ENCODE measurements at regions not wholly inside any gene's neighbourhood (a gene's known extent, or its start where the extent isn't known, plus 50 kb on each side); places are given as distances from the start of the nearest gene placed in this dataset.
"Not testable (repeated sequence)": the region's sequence is repeated elsewhere in the genome, so short reads cannot be mapped to it uniquely, and the experiment has no call there.

- Histone ChIP-seq H3K4me1 (replicated peaks) (no peaks in the 10 kb centered on the region), H3K27me3 (replicated peaks; ENCODE audit: insufficient read depth) (no peaks in the 10 kb centered on the region), H3K9me3 (no peaks in the 10 kb centered on the region), H3K27ac (no peak overlapping the region), H3K4me3 (no peak overlapping the region), H3K36me3 (no peaks in the 10 kb centered on the region)
- TF ChIP-seq POLR2A (IDR thresholded peaks at IDR 0.05) (no peak), POLR2AphosphoS5 (IDR thresholded peaks at IDR 0.05) (no peak), CTCF (IDR thresholded peaks at IDR 0.05) (no peak)
- WGBS: 92% methylated on average over 10 of the region's 10 CpGs
- intact Hi-C loops (cut with DNase I): no loop called here
- no peak for DNase-seq (ENCODE audit: low spot score)
Observed at GRCh38 chr7:29642494-29643155, 79.0 kb downstream of the PRR15 start.

DNA sequence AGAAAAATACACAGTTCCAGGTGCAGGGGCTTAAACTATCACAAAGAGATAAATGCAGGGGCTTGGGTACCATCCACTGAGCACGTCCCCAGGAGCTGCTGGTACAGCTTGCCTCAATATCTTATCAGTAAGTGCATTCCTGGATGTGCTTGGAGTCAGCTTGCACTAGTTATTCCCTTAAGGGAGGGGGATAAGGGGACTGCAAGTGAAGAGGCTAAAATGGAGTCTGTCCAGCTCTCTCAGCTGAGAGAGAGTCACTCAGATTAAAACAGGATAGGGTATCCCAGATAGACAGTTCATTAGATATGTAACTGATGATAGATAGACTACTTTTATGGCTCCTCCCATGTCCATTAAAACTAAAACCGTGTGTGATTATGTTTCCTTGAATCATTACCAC, 82.5 kb downstream of the PRR15 start:
- WGBS: 57% methylated on average over 2 of the region's 2 CpGs
- H3K9me3 ChIP-seq; H3K27me3 ChIP-seq (replicated peaks; ENCODE audit: insufficient read depth); H3K4me1 ChIP-seq (replicated peaks); H3K27ac ChIP-seq; H3K36me3 ChIP-seq; DNase-seq (ENCODE audit: low spot score); intact Hi-C loops (cut with DNase I); H3K4me3 ChIP-seq: not testable (repeated sequence)

DNA sequence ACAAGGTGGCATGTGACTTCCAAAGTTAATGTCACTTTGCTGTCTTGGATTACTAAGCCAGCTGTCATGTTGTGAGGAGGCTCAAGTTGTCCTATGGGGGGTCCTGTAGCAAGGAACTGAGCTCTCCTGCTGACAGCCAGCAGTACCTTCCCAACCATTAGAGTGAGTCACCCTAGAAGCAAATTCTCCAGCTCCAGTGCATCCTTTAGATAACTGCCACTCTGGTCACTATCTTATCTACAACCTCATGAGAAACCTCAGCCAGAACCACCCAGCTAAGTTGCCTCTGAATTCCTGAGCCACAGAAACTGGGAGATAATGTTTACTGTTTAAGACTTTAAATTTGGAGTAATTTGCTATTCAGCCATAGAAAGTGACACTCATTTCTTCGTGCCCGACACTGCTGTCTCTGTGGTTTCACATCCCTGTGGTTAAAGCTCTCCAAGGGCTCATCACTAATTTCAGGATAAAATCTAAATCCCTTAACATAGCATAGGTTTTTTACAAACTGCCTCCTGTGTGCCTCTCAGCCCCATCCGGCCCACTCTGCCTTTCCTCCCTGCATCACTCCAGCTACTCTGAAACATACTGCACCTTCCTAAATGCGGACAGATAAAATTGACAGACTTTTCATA, 83.5 kb downstream of the PRR15 start:
- Histone ChIP-seq H3K36me3 (no peaks in the 10 kb centered on the region), H3K4me3 (no peak overlapping the region), H3K27me3 (replicated peaks; ENCODE audit: insufficient read depth) (no peaks in the 10 kb centered on the region), H3K9me3 (no peaks in the 10 kb centered on the region), H3K27ac (no peak overlapping the region), H3K4me1 (replicated peaks) (no peaks in the 10 kb centered on the region)
- intact Hi-C loops (cut with DNase I): no loop called here
- no peak for DNase-seq (ENCODE audit: low spot score)
- TF ChIP-seq POLR2A (IDR thresholded peaks at IDR 0.05) (no peak), CTCF (IDR thresholded peaks at IDR 0.05) (no peak), POLR2AphosphoS5 (IDR thresholded peaks at IDR 0.05) (no peak)
- 93% methylated on average over 4 of the region's 4 CpGs for WGBS

GRCh38 chr7:29647691-29648210, 84.1 kb downstream of the PRR15 start:
- intact Hi-C loops (cut with DNase I); H3K27ac ChIP-seq: not testable (repeated sequence)
- WGBS: 67% methylated on average over 5 of the region's 5 CpGs

DNA sequence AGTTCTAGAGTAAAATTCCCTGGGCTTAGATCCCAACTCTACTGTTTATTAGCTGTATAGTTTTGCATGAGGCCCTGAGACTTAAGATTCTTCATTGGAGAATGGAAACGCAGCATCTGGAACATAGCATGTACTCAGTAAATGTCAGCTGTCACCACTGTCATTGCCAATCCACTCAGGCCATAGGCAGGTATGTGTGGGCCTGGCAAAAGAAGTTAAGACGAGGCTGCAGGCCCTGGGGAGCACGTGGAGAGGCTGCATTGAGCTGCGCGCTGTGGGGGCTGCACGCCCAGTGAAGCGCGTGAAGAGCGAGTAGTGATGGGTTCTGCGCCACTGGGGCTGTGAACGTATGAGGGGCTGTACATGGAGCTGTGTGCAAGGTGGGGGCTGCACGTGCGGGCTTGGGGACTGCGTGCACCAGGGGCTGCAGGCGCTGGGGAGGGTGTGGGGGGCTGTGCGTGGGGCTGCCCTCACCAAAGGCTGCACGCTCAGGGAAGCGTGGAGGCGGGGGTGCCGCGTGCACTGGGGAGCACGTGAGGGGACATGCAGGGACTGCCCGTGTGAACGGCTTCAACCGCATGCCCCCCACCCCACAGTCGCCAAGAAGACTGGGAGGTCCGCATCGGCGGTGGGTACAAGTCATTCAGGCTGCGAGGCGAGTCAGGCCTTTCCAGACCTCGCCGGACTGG, 85.5 kb downstream of the PRR15 start:
- Histone ChIP-seq H3K27me3 (replicated peaks; ENCODE audit: insufficient read depth) (no peaks in the 10 kb centered on the region), H3K27ac (no peak overlapping the region), H3K36me3 (no peaks in the 10 kb centered on the region), H3K9me3 (no peaks in the 10 kb centered on the region), H3K4me1 (replicated peaks) (no peaks in the 10 kb centered on the region), H3K4me3 (no peak overlapping the region)
- TF ChIP-seq POLR2AphosphoS5 (IDR thresholded peaks at IDR 0.05) (no peak), POLR2A (IDR thresholded peaks at IDR 0.05) (no peak), CTCF (IDR thresholded peaks at IDR 0.05) (no peak)
- 92% methylated on average over 33 of the region's 33 CpGs for WGBS
- no peak for DNase-seq (ENCODE audit: low spot score)
- intact Hi-C loops (cut with DNase I): no loop called here

More at GRCh38 chr7:29647691-29648210, 84.1 kb downstream of the PRR15 start:
- H3K4me1 ChIP-seq (replicated peaks); DNase-seq (ENCODE audit: low spot score); H3K9me3 ChIP-seq; H3K4me3 ChIP-seq; H3K27me3 ChIP-seq (replicated peaks; ENCODE audit: insufficient read depth); H3K36me3 ChIP-seq: not testable (repeated sequence)

Measured in prostate gland (tissue), 2 donors.